NOMO-1 treated with DMSO at 0.1 percent for 48 hours (cell line): ENCODE measurements at regions not wholly inside any gene's neighbourhood (a gene's known extent, or its start where the extent isn't known, plus 50 kb on each side); places are given as distances from the start of the nearest gene placed in this dataset.

Source experiments
- DNase-seq: peaks from one replicate; lab custom pipeline; 2025; ENCODE audit not compliant: unreplicated experiment; lab: John Stamatoyannopoulos, UW

DNA sequence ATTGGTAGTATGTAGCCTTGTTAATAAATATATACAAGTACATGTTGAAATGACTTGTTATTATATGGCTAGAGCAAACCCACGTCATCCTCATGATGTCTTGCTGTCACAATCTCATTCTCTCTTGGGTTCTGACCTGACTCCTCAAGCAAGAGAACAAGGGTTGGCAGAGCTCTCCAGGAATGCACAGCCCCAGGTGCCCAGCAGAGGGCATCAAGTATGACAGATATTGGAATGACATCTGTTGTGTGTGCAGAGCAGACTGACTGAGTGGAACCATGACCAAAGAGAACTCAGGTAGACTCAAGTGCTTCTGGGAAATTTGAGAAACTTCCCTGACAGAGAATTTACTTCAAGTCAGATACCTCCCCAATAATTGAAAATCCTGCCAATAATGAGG lies 90.6 kb downstream of the PAX1 start:
- DNase-seq = no peak

GRCh38 chr20:21788082-21788481 lies 82.6 kb downstream of the PAX1 start:
- no peak for DNase-seq

DNA sequence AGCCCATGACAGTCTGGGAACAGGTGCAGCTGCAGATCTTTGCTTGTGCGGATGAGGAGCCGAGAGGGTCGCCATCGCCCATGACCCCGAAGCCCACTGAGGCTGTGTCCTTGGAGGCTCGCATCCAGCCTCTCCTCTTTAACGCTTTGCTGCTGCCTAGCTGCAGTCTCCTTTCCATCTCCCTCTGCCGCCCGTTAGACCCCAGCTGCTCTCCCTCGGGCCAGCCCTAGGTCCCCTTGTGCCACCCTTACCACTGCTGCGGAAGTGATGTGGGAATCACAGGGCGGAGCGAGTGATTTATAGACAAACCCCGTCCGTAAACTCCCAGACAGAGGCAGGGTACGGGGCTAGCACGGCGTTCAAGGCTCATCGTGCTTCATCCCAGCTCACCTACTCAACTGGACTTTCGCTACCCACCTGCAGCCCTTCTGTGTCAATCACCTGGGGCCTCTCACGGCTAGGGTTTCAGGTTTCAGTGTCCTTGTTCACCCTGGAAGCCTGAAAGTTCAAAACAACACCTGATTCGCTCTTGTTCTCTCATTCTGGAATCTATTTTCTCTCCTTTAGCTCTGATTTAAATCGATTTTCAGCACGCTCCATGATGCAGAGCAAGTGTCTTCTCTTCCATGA lies 76.1 kb downstream of the PAX1 start:
- no peak for DNase-seq

- DNase-seq = no peak
Observed at GRCh38 chr20:21780528-21780927, 75.1 kb downstream of the PAX1 start.
